ENCODE measurements at regions not wholly inside any gene's neighbourhood (a gene's known extent, or its start where the extent isn't known, plus 50 kb on each side); places are given as distances from the start of the nearest gene placed in this dataset.

DNA sequence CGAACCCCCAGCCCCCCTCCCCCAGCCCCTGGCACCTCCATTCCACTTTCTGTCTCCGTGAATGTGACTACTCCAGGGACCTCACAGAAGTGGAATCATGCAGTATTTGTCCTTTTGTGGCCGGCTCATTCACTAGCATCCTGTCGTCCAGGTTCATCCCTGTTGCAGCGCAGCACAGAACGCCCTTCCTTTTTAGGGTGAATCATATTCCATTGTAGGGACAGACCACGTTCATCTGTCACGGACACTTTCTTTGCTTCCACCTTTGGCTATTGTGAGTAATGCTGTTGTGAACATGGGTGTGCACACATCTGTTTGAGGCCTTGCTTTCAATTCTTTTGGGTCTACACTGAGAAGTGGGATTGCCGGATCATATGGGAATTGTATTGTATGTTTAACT is 148.9 kb upstream of the IQSEC1 start:
- DNase-seq, result no peak
- H3K27me3 ChIP-seq, result no peaks in the 10 kb centered on the region
- WGBS, 3 donors, result 83 to 90% (median 86%) methylated on average over 9 of the region's 9 CpGs
- peaks cover 7% of the 10 kb centered on the region for H3K4me1 ChIP-seq (ENCODE audit: insufficient read depth)
- no peaks in the 10 kb centered on the region for H3K36me3 ChIP-seq
- no peak overlapping the region for H3K4me3 ChIP-seq
- no peaks in the 10 kb centered on the region for H3K9me3 ChIP-seq
- intact Hi-C loops (cut with DNase I), result no loop called here
- TF ChIP-seq, protein P1, sequence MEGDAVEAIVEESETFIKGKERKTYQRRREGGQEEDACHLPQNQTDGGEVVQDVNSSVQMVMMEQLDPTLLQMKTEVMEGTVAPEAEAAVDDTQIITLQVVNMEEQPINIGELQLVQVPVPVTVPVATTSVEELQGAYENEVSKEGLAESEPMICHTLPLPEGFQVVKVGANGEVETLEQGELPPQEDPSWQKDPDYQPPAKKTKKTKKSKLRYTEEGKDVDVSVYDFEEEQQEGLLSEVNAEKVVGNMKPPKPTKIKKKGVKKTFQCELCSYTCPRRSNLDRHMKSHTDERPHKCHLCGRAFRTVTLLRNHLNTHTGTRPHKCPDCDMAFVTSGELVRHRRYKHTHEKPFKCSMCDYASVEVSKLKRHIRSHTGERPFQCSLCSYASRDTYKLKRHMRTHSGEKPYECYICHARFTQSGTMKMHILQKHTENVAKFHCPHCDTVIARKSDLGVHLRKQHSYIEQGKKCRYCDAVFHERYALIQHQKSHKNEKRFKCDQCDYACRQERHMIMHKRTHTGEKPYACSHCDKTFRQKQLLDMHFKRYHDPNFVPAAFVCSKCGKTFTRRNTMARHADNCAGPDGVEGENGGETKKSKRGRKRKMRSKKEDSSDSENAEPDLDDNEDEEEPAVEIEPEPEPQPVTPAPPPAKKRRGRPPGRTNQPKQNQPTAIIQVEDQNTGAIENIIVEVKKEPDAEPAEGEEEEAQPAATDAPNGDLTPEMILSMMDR (IDR thresholded peaks at IDR 0.05), result no peak
- TF ChIP-seq POLR2A (IDR thresholded peaks at IDR 0.05) (no peak), EP300 (IDR thresholded peaks at IDR 0.05) (no peak)
- no peak overlapping the region for H3K27ac ChIP-seq

DNA sequence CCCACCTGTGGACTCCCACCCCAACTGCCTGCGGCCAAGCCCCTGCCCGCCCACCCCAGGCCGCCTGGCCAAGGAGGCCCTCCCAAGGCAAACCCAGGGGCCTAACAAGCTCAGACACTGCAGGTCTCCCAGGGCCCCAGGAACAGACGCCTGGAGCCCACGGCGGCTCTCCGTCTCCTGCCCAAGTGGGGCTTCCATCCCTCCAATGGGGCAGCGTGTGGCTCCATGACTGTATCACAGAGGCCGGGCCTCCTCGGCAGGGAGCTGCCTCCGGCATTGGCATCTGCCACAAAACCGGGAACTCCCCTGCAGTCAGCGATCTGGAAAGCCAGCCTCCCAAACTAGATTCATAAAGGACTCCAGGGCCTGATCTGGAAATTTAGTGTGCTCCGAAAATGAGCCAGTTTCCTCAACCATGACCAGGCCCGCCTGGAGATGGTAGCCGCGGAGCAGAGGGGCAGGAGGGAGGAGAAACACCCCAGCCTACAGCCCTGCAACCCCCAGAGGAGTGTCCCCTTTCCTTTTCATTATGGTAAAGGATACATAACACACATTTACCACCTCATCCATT is 148.3 kb upstream of the IQSEC1 start:
- intact Hi-C loops (cut with DNase I), result no loop called here

DNA sequence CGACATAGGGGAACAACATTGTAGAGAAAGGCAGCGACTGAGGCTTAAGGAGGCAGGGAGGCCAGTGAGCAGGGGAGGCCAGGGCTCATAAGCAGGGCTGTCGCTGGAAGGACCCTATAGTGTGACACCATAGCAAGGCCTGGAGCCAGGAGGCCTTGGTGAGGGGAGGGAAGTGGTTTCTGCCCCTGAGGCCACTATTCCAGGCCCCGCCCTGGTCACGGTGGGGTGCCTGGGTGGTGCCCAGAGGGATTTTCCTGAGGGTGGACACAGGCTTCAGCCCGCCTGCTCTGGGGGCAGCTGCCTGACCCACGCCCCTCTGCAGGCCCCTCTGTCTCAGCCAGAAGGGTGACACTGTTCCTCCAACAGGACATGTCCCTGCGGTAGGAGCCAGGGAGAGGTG is 147.8 kb upstream of the IQSEC1 start:
- H3K27me3 ChIP-seq, result no peaks in the 10 kb centered on the region
- TF ChIP-seq POLR2A (IDR thresholded peaks at IDR 0.05), result no peak
- TF ChIP-seq EP300 (IDR thresholded peaks at IDR 0.05), result no peak
- TF ChIP-seq, protein P1 (IDR thresholded peaks at IDR 0.05), result no peak
- WGBS, 3 donors, result 91 to 93% (median 92%) methylated on average over 8 of the region's 8 CpGs

More for the DNA sequence above, 148.3 kb upstream of the IQSEC1 start:
- Histone ChIP-seq H3K27ac (no peak overlapping the region), H3K4me3 (no peak overlapping the region), H3K9me3 (no peaks in the 10 kb centered on the region), H3K27me3 (no peaks in the 10 kb centered on the region), H3K4me1 (ENCODE audit: insufficient read depth) (peaks cover 7% of the 10 kb centered on the region), H3K36me3 (no peaks in the 10 kb centered on the region)
- WGBS, 3 donors, result 88 to 94% (median 89%) methylated on average over 16 to 17 of the region's 17 CpGs
- no peak for DNase-seq
- TF ChIP-seq POLR2A (IDR thresholded peaks at IDR 0.05), result no peak
- TF ChIP-seq, protein P1 (IDR thresholded peaks at IDR 0.05), result no peak
- TF ChIP-seq EP300 (IDR thresholded peaks at IDR 0.05), result no peak

DNA sequence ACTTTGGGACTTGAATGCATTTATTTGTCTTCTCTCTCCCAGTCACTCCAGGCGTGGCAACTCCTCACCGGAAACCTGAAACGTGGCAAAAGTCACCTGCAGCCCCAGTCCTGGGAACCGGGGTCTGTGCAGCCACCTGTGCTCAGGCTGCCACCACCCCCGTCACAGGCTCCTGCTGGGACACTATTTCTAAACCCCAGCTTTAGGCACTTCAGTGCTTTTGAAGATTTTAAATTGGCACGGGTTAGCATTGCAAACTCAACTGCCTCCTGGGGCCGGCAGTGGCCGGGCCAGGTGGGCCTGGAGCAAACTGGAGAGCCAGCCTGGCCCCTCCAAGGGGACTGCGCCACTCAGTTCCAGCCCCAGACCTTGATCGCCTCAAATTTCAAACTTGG is 146.7 kb upstream of the IQSEC1 start:
- Histone ChIP-seq H3K27me3 (no peaks in the 10 kb centered on the region), H3K27ac (no peak overlapping the region), H3K9me3 (no peaks in the 10 kb centered on the region), H3K36me3 (no peaks in the 10 kb centered on the region), H3K4me1 (ENCODE audit: insufficient read depth) (peaks cover 7% of the 10 kb centered on the region), H3K4me3 (no peak overlapping the region)
- 85 to 91% (median 90%) methylated on average over 10 of the region's 10 CpGs for WGBS, 3 donors
- intact Hi-C loops (cut with DNase I), result no loop called here
- TF ChIP-seq, protein P1 (IDR thresholded peaks at IDR 0.05), result no peak
- no peak for TF ChIP-seq EP300 (IDR thresholded peaks at IDR 0.05)
- TF ChIP-seq POLR2A (IDR thresholded peaks at IDR 0.05), result no peak
- DNase-seq, result no peak

More for the DNA sequence above, 147.8 kb upstream of the IQSEC1 start:
- H3K4me1 ChIP-seq (ENCODE audit: insufficient read depth), result peaks cover 7% of the 10 kb centered on the region
- no peak overlapping the region for H3K27ac ChIP-seq
- no peaks in the 10 kb centered on the region for H3K9me3 ChIP-seq
- no peaks in the 10 kb centered on the region for H3K36me3 ChIP-seq
- no peak for DNase-seq
- intact Hi-C loops (cut with DNase I), result no loop called here
- H3K4me3 ChIP-seq, result no peak overlapping the region

Measured in ovary (tissue), 7 donors.